K562 (cell line): ENCODE measurements at regions not wholly inside any gene's neighbourhood (a gene's known extent, or its start where the extent isn't known, plus 50 kb on each side); places are given as distances from the start of the nearest gene placed in this dataset.

ENCODE experiments used
- ATAC-seq: fragments of 200-7000 bp; cut with Tn5 transposase; 3 replicates; pipeline ENCODE4 v1.9.1; 2020; ENCODE audit warnings: moderate library complexity
- BruUV-seq: library from RNA; stranded (reverse); fragments of 400-500 nt; replicated peaks from 2 replicates; lab custom pipeline; 2021; lab: Mats Ljungman, UMichigan
- CTCF ChIA-PET: fragments of 300-600 bp; formaldehyde crosslinking; extraction: SDS; loops from one replicate; lab custom pipeline; 2021; ENCODE audit warnings: low intra/inter-chr PET ratio; lab: Yijun Ruan, JAX
- POLR2A ChIA-PET: fragments of 300-600, 350-650 bp; sonication (Branson Sonifier 250); formaldehyde crosslinking; extraction: SDS; loops from one replicate; lab custom pipeline; 2021; ENCODE audit warnings: antibody characterized with exemption, inconsistent platforms; lab: Yijun Ruan, JAX
- DNase-seq, 4 experiments: peaks; one replicate each; pipeline versions ENCODE4 v3.0.0 to v3.0.0-alpha.2; 2011 to 2018; ENCODE audit warnings: low spot score in 3 of 4, mixed read lengths in 3 of 4; ENCODE audit errors: extremely low read depth in 1 of 4
- FAIRE-seq: peaks from 2 replicates; lab custom pipeline; 2011; peaks lifted over from hg19 to GRCh38; lab: Jason Lieb, UNC
- H2AFZ ChIP-seq: 2 replicates; pipeline ENCODE4 v1.6.0; 2011; ENCODE audit warnings: low read depth, low read length, control low read depth, inconsistent platforms
- H3K27ac ChIP-seq: fragments of 200-600 bp; 3 replicates; pipeline ENCODE4 v1.8.0; 2011; ENCODE audit warnings: low read depth, mild to moderate bottlenecking, control low read depth, inconsistent platforms, low read length, moderate library complexity, mixed read lengths; ENCODE audit errors: extremely low read depth
- H3K27me3 ChIP-seq, 2 experiments: fragments of 300-600 bp in 1 of 2; 2 replicates in 1 of 2; 3 replicates in 1 of 2; pipeline versions ENCODE4 v1.6.0 to v1.8.0; 2011; ENCODE audit warnings: inconsistent platforms in 2 of 2, low read length in 2 of 2, mild to moderate bottlenecking in 1 of 2, mixed read lengths in 1 of 2, moderate library complexity in 1 of 2; ENCODE audit not compliant: control insufficient read depth in 2 of 2, insufficient read depth in 2 of 2
- H3K36me3 ChIP-seq: fragments of 300-600 bp; 3 replicates; pipeline ENCODE4 v1.8.0; 2011; ENCODE audit warnings: mild to moderate bottlenecking, low read length, inconsistent platforms; ENCODE audit not compliant: control insufficient read depth, insufficient read depth
- H3K4me1 ChIP-seq, 2 experiments: fragments of 200-600 bp in 1 of 2; replicated peaks in 1 of 2; 2 replicates in 1 of 2; 3 replicates in 1 of 2; pipeline versions ENCODE4 v1.5.1 to v1.8.0; 2011; ENCODE audit warnings: inconsistent platforms in 2 of 2, low read length in 2 of 2, mild to moderate bottlenecking in 1 of 2, mixed read lengths in 1 of 2, moderate library complexity in 1 of 2; ENCODE audit not compliant: control insufficient read depth in 2 of 2, insufficient read depth in 2 of 2
- H3K4me2 ChIP-seq: 2 replicates; pipeline ENCODE4 v1.6.1; 2011; ENCODE audit warnings: low read length, control low read depth, inconsistent platforms, mixed read lengths; ENCODE audit not compliant: insufficient read depth
- H3K4me3 ChIP-seq: fragments of 200-600 bp; sonication (generic), shearing (Covaris generic); 2 replicates; pipeline ENCODE4 v1.5.1; 2016; ENCODE audit warnings: control low read depth, inconsistent platforms
- H3K79me2 ChIP-seq: fragments of 200-600 bp; 3 replicates; pipeline ENCODE4 v1.8.0; 2011; ENCODE audit warnings: low read length, inconsistent platforms; ENCODE audit not compliant: control insufficient read depth, insufficient read depth
- H3K9ac ChIP-seq, 2 experiments: 2 replicates each; pipeline versions ENCODE4 v1.6.0 to v1.6.1; 2011; ENCODE audit warnings: low read depth in 2 of 2, low read length in 2 of 2, control low read depth in 1 of 2, inconsistent platforms in 1 of 2, mild to moderate bottlenecking in 1 of 2, mixed read lengths in 1 of 2; ENCODE audit not compliant: insufficient read depth in 1 of 2
- H3K9me1 ChIP-seq: one replicate; pipeline ENCODE4 v1.6.0; 2011; ENCODE audit warnings: inconsistent platforms, mild to moderate bottlenecking, low read length, moderate library complexity; ENCODE audit not compliant: control insufficient read depth, insufficient read depth
- H3K9me3 ChIP-seq: replicated peaks from 2 replicates; pipeline ENCODE4 v1.5.1; 2011; ENCODE audit warnings: low read depth, low read length, inconsistent platforms; ENCODE audit not compliant: control insufficient read depth, insufficient read depth
- H4K20me1 ChIP-seq: replicated peaks from 2 replicates; pipeline ENCODE4 v1.6.1; 2011; ENCODE audit warnings: low read length, inconsistent platforms, mixed read lengths; ENCODE audit not compliant: control insufficient read depth, insufficient read depth
- DNMT1 ChIP-seq: fragments of 450-650 bp; IDR thresholded peaks from 2 replicates; pipeline ENCODE4 v1.6.1; 2016; ENCODE audit warnings: antibody characterized with exemption, mild to moderate bottlenecking
- FOS ChIP-seq: IDR thresholded peaks from 3 replicates; pipeline ENCODE4 v1.6.1; 2011; ENCODE audit not compliant: insufficient read length; ENCODE audit errors: extremely low read depth
- NELFE ChIP-seq: IDR thresholded peaks from 2 replicates; pipeline ENCODE4 v1.6.1; 2011; ENCODE audit warnings: mild to moderate bottlenecking; ENCODE audit not compliant: insufficient read depth, insufficient read length
- NR0B1 ChIP-seq: fragments of 450-650 bp; IDR thresholded peaks from one replicate; pipeline ENCODE4 v1.6.1; 2018; ENCODE audit warnings: mild to moderate bottlenecking, moderate library complexity; ENCODE audit not compliant: partially characterized antibody
- NUFIP1 ChIP-seq: fragments of 450-650 bp; IDR thresholded peaks from 2 replicates; pipeline ENCODE4 v1.6.1; 2018; ENCODE audit not compliant: partially characterized antibody
- PRDM10 ChIP-seq: fragments of 450-650 bp; IDR thresholded peaks from 2 replicates; pipeline ENCODE4 v1.6.1; 2018; ENCODE audit not compliant: partially characterized antibody
- RNF219 ChIP-seq: fragments of 250-450 bp; sonication (Bioruptor Pico); IDR thresholded peaks from 2 replicates; pipeline ENCODE4 v1.5.0; 2022; ENCODE audit warnings: mild to moderate bottlenecking
- TBP ChIP-seq: optimal IDR thresholded peaks from 2 replicates; pipeline ENCODE3; 2011; ENCODE audit warnings: low read depth, low read length, improper control_type of control experiment
- TSHZ1 ChIP-seq: fragments of 250-450 bp; sonication (Bioruptor Pico); IDR thresholded peaks from 2 replicates; pipeline ENCODE4 v1.4.0; 2020; ENCODE audit warnings: mild to moderate bottlenecking, moderate library complexity
- XRCC4 ChIP-seq: IDR thresholded peaks from one replicate; pipeline ENCODE4 v1.6.1; 2011; ENCODE audit not compliant: insufficient read depth, insufficient read length; ENCODE audit errors: extremely low read depth
- ZNF444 ChIP-seq: fragments of 250-450 bp; sonication (Bioruptor Pico); IDR thresholded peaks from 2 replicates; pipeline ENCODE4 v1.4.0; 2020; ENCODE audit warnings: mild to moderate bottlenecking, moderate library complexity
- WGBS: fragments of 100-300 bp; shearing (Covaris generic); methylation state at CpG from one replicate; pipeline ENCODE4 v1.1.6; 2016; ENCODE audit warnings: low coverage, mixed read lengths; ENCODE audit not compliant: insufficient coverage; ENCODE audit errors: missing lambda C conversion rate; 5-methylcytosine and 5-hydroxymethylcytosine counted together
- in situ Hi-C: fragments of 300-500 bp; cut with MboI; formaldehyde crosslinking; loops from 4 replicates; pipeline ENCODE4 v1.15.0; 2018; ENCODE audit warnings: inconsistent platforms, mixed read lengths
- intact Hi-C: fragments of 100-400 bp; cut with micrococcal nuclease; formaldehyde crosslinking; loops from 2 replicates; pipeline ENCODE4 v1.14.2; 2022

GRCh38 chr7:25680636-25681035 lies 452.4 kb upstream of the NPVF start (continued):
- TF ChIP-seq NELFE = no peak
- no peak for TF ChIP-seq XRCC4
- no peak for TF ChIP-seq ZNF444 (CRISPR knock-in tag)

- TF ChIP-seq TSHZ1 (CRISPR knock-in tag) = no peak
- no peak for TF ChIP-seq PRDM10
- TF ChIP-seq FOS = no peak
- no peak for TF ChIP-seq RNF219 (CRISPR knock-in tag)
- TF ChIP-seq NUFIP1 = no peak
- no peak for TF ChIP-seq TBP
- no peak for TF ChIP-seq DNMT1
- no peak for TF ChIP-seq NR0B1
- H3K4me2 ChIP-seq = no peak overlapping the region
- DNase-seq = no peak
- BruUV-seq = no TSS peak
- H3K9ac ChIP-seq = no peak overlapping the region
- FAIRE-seq = no peak
- no peaks in the 10 kb centered on the region for H3K36me3 ChIP-seq
- in situ Hi-C loops (no loop called here), intact Hi-C loops (no loop called here)
- H3K27ac ChIP-seq = no peak overlapping the region
- H3K79me2 ChIP-seq = no peaks in the 10 kb centered on the region
- no peaks in the 10 kb centered on the region for H3K9me1 ChIP-seq
- no peaks in the 10 kb centered on the region for H3K4me1 ChIP-seq
- peaks cover 10 to 34% of the 10 kb centered on the region in 2 experiments; a peak in 4 of 5 replicates for H3K27me3 ChIP-seq
- ATAC-seq = no peak
- no peaks in the 10 kb centered on the region for H3K9me3 ChIP-seq
- H2AFZ ChIP-seq = no peak overlapping the region
- CTCF ChIA-PET = no interaction called here
- POLR2A ChIA-PET = no interaction called here
- no peak overlapping the region for H3K4me3 ChIP-seq
- 0 out of 2 replicates have a peak, but pooled peaks cover 4% of the 10 kb centered on the region for H4K20me1 ChIP-seq
- 0% methylated on average over 4 of the region's 4 CpGs for WGBS
Measured at GRCh38 chr7:25684360-25684759, 456.1 kb upstream of the NPVF start.
